ENCODE measurements at regions not wholly inside any gene's neighbourhood (a gene's known extent, or its start where the extent isn't known, plus 50 kb on each side); places are given as distances from the start of the nearest gene placed in this dataset.

GRCh38 chr6:113104951-113105350 is 752.2 kb upstream of the MARCKS start:
- H3K27me3 Mint-ChIP-seq: no peaks in the 10 kb centered on the region
- no peaks in the 10 kb centered on the region for H3K36me3 Mint-ChIP-seq
- Histone ChIP-seq H3K36me3 (ENCODE audit: control insufficient read depth in 2 of 2, extremely low read depth in 1 of 2, insufficient read depth in 1 of 2, low read length in 1 of 2) (no peaks in the 10 kb centered on the region), H3K9me3 (no peaks in the 10 kb centered on the region), H3K27ac (ENCODE audit: low read length) (no peak overlapping the region), H3K4me1 (ENCODE audit: control insufficient read depth in 1 of 2, extremely low read depth in 1 of 2, insufficient read depth in 2 of 2, low read length in 2 of 2) (no peaks in the 10 kb centered on the region), H3K4me3 (ENCODE audit: control insufficient read depth in 1 of 2, extremely low read depth in 1 of 2, low read length in 1 of 2) (no peak overlapping the region), H3K27me3 (replicated peaks in 1 of 2; ENCODE audit: control insufficient read depth in 2 of 2, extremely low read depth in 1 of 2, insufficient read depth in 2 of 2, low read length in 1 of 2) (no peaks in the 10 kb centered on the region)
- ATAC-seq (replicated peaks in 1 of 4) (no peak), DNase-seq (no peak)
- H3K4me1 Mint-ChIP-seq: no peaks in the 10 kb centered on the region
- no CpG with 5 or more reads among the region's 3 CpGs for WGBS (ENCODE audit: insufficient coverage)
- no peak overlapping the region for H3K27ac Mint-ChIP-seq
- no peak overlapping the region for H3K4me3 Mint-ChIP-seq
- H3K9me3 Mint-ChIP-seq: peaks cover 0 to 14% (median 0%) of the 10 kb centered on the region in 3 donors
- CTCF ChIA-PET: no interaction called here
- POLR2A ChIA-PET: no interaction called here

DNA sequence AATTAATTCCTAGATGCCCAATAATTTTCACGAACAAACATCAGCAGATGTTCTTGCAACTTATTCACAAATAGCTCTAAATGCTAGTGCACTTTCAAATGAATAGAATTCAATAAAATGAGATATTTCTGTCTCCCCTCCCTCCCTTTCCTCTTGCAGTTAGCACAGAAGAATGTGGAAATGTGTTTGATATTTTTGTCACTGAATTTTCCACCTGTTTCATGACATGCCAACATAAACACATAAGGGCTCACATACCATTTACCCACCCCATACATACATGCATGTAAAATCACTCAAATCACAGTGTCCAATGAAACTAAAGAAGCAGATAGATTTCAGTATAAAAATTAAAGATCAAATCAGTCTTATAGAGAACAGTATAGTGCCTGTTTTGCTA is 746.9 kb upstream of the MARCKS start:
- DNase-seq: no peak
- Mint-ChIP-seq H3K36me3 (no peaks in the 10 kb centered on the region), H3K27ac (no peak overlapping the region), H3K4me1 (no peaks in the 10 kb centered on the region), H3K27me3 (no peaks in the 10 kb centered on the region), H3K4me3 (no peak overlapping the region), H3K9me3 (peaks cover 2 to 19% (median 18%) of the 10 kb centered on the region in 3 donors)
- Histone ChIP-seq H3K4me1 (ENCODE audit: control insufficient read depth in 1 of 2, extremely low read depth in 1 of 2, insufficient read depth in 2 of 2, low read length in 2 of 2) (no peaks in the 10 kb centered on the region), H3K27ac (ENCODE audit: low read length) (no peak overlapping the region), H3K4me3 (ENCODE audit: control insufficient read depth in 1 of 2, extremely low read depth in 1 of 2, low read length in 1 of 2) (no peak overlapping the region), H3K36me3 (ENCODE audit: control insufficient read depth in 2 of 2, extremely low read depth in 1 of 2, insufficient read depth in 1 of 2, low read length in 1 of 2) (no peaks in the 10 kb centered on the region), H3K27me3 (replicated peaks in 1 of 2; ENCODE audit: control insufficient read depth in 2 of 2, extremely low read depth in 1 of 2, insufficient read depth in 2 of 2, low read length in 1 of 2) (no peaks in the 10 kb centered on the region), H3K9me3 (no peaks in the 10 kb centered on the region)
- ChIA-PET POLR2A (no interaction called here), CTCF (no interaction called here)
- no peak for ATAC-seq (replicated peaks in 1 of 4)
- WGBS (ENCODE audit: insufficient coverage): no CpG with 5 or more reads among the region's 1 CpG

DNA sequence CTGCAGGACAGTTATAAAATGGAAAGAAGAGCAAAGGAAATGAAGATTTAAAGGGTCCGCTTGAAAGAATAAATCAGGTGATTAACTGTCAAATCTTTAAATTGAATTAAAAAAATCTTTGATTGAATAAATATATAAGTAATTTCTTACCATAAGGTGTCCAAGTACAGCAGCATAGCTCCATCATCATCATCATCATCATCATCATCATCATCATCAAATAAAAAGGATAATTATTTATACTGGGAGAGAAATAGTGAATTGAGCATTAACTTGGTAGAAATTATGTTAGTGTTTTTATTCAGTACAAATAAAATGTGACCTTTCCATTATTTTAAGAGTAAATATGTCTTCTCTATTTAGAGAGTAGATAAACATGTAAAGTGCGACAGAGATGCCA is 745.6 kb upstream of the MARCKS start:
- no peak for ATAC-seq (replicated peaks in 1 of 4)
- CTCF ChIA-PET: no interaction called here
- Mint-ChIP-seq H3K27me3 (no peaks in the 10 kb centered on the region), H3K9me3 (peaks cover 2 to 28% (median 12%) of the 10 kb centered on the region in 3 donors), H3K27ac (no peak overlapping the region), H3K36me3 (no peaks in the 10 kb centered on the region), H3K4me1 (no peaks in the 10 kb centered on the region), H3K4me3 (no peak overlapping the region)
- Histone ChIP-seq H3K9me3 (no peaks in the 10 kb centered on the region), H3K36me3 (ENCODE audit: control insufficient read depth in 2 of 2, extremely low read depth in 1 of 2, insufficient read depth in 1 of 2, low read length in 1 of 2) (no peaks in the 10 kb centered on the region), H3K27ac (ENCODE audit: low read length) (no peak overlapping the region), H3K27me3 (replicated peaks in 1 of 2; ENCODE audit: control insufficient read depth in 2 of 2, extremely low read depth in 1 of 2, insufficient read depth in 2 of 2, low read length in 1 of 2) (no peaks in the 10 kb centered on the region), H3K4me1 (ENCODE audit: control insufficient read depth in 1 of 2, extremely low read depth in 1 of 2, insufficient read depth in 2 of 2, low read length in 2 of 2) (no peaks in the 10 kb centered on the region), H3K4me3 (ENCODE audit: control insufficient read depth in 1 of 2, extremely low read depth in 1 of 2, low read length in 1 of 2) (no peak overlapping the region)
- WGBS (ENCODE audit: insufficient coverage): no CpG with 5 or more reads among the region's 2 CpGs
- POLR2A ChIA-PET: no interaction called here
- no peak for DNase-seq

DNA sequence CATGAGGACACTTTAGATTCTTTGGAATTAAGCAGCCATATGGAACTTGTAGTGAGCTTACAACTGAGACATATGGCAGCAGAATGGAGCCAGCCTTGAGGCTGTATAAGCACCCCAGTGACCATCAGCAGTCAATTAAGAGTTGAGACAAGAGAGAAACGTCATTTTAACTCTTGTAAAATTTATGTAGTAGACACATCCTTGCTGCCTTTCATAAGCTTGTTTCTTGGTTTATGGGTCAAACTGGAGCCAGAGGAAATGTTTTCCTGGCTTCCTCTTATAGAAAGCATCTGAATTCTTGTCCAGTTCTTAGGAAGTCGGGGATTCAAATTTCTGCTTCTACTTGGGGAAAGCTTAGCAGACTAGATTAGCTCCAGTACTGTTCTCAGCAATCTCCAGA is 745.1 kb upstream of the MARCKS start:
- no peaks in the 10 kb centered on the region for H3K9me3 ChIP-seq
- H3K36me3 ChIP-seq (ENCODE audit: control insufficient read depth in 2 of 2, extremely low read depth in 1 of 2, insufficient read depth in 1 of 2, low read length in 1 of 2): no peaks in the 10 kb centered on the region
- WGBS (ENCODE audit: insufficient coverage): 86% methylated on average over 1 of the region's 2 CpGs
- Mint-ChIP-seq H3K27ac (no peak overlapping the region), H3K36me3 (no peaks in the 10 kb centered on the region), H3K4me1 (no peaks in the 10 kb centered on the region), H3K4me3 (no peak overlapping the region), H3K9me3 (peaks cover 7 to 31% (median 17%) of the 10 kb centered on the region in 3 donors), H3K27me3 (no peaks in the 10 kb centered on the region)
- ATAC-seq (replicated peaks in 1 of 4): no peak
- no peaks in the 10 kb centered on the region for H3K27me3 ChIP-seq (replicated peaks in 1 of 2; ENCODE audit: control insufficient read depth in 2 of 2, extremely low read depth in 1 of 2, insufficient read depth in 2 of 2, low read length in 1 of 2)
- POLR2A ChIA-PET: no interaction called here
- H3K4me3 ChIP-seq (ENCODE audit: control insufficient read depth in 1 of 2, extremely low read depth in 1 of 2, low read length in 1 of 2): no peak overlapping the region
- CTCF ChIA-PET: no interaction called here
- H3K27ac ChIP-seq (ENCODE audit: low read length): no peak overlapping the region
- H3K4me1 ChIP-seq (ENCODE audit: control insufficient read depth in 1 of 2, extremely low read depth in 1 of 2, insufficient read depth in 2 of 2, low read length in 2 of 2): no peaks in the 10 kb centered on the region
- no peak for DNase-seq

GRCh38 chr6:113115196-113115595 is 741.9 kb upstream of the MARCKS start:
- Mint-ChIP-seq H3K4me1 (no peaks in the 10 kb centered on the region), H3K36me3 (no peaks in the 10 kb centered on the region), H3K27ac (no peak overlapping the region), H3K4me3 (no peak overlapping the region), H3K9me3 (peaks cover 11 to 44% (median 29%) of the 10 kb centered on the region in 3 donors), H3K27me3 (no peaks in the 10 kb centered on the region)
- POLR2A ChIA-PET: no interaction called here
- Histone ChIP-seq H3K27ac (ENCODE audit: low read length) (no peak overlapping the region), H3K27me3 (replicated peaks in 1 of 2; ENCODE audit: control insufficient read depth in 2 of 2, extremely low read depth in 1 of 2, insufficient read depth in 2 of 2, low read length in 1 of 2) (no peaks in the 10 kb centered on the region), H3K36me3 (ENCODE audit: control insufficient read depth in 2 of 2, extremely low read depth in 1 of 2, insufficient read depth in 1 of 2, low read length in 1 of 2) (no peaks in the 10 kb centered on the region), H3K9me3 (no peaks in the 10 kb centered on the region), H3K4me1 (ENCODE audit: control insufficient read depth in 1 of 2, extremely low read depth in 1 of 2, insufficient read depth in 2 of 2, low read length in 2 of 2) (no peaks in the 10 kb centered on the region), H3K4me3 (ENCODE audit: control insufficient read depth in 1 of 2, extremely low read depth in 1 of 2, low read length in 1 of 2) (no peak overlapping the region)
- DNase-seq (no peak), ATAC-seq (replicated peaks in 1 of 4) (no peak)
- CTCF ChIA-PET: no interaction called here
- no CpG with 5 or more reads among the region's 1 CpG for WGBS (ENCODE audit: insufficient coverage)

- no peak for DNase-seq
- CTCF ChIA-PET: no interaction called here
- Mint-ChIP-seq H3K36me3 (no peaks in the 10 kb centered on the region), H3K9me3 (peaks cover 9 to 26% (median 25%) of the 10 kb centered on the region in 3 donors), H3K27me3 (no peaks in the 10 kb centered on the region), H3K4me3 (no peak overlapping the region), H3K27ac (no peak overlapping the region), H3K4me1 (no peaks in the 10 kb centered on the region)
- POLR2A ChIA-PET: no interaction called here
- no peak overlapping the region for H3K4me3 ChIP-seq (ENCODE audit: control insufficient read depth in 1 of 2, extremely low read depth in 1 of 2, low read length in 1 of 2)
- no peaks in the 10 kb centered on the region for H3K4me1 ChIP-seq (ENCODE audit: control insufficient read depth in 1 of 2, extremely low read depth in 1 of 2, insufficient read depth in 2 of 2, low read length in 2 of 2)
- H3K27me3 ChIP-seq (replicated peaks in 1 of 2; ENCODE audit: control insufficient read depth in 2 of 2, extremely low read depth in 1 of 2, insufficient read depth in 2 of 2, low read length in 1 of 2): no peaks in the 10 kb centered on the region
- ATAC-seq (replicated peaks in 1 of 4): no peak
- H3K27ac ChIP-seq (ENCODE audit: low read length): no peak overlapping the region
- H3K36me3 ChIP-seq (ENCODE audit: control insufficient read depth in 2 of 2, extremely low read depth in 1 of 2, insufficient read depth in 1 of 2, low read length in 1 of 2): no peaks in the 10 kb centered on the region
- H3K9me3 ChIP-seq: no peaks in the 10 kb centered on the region
- WGBS (ENCODE audit: insufficient coverage): no CpG with 5 or more reads among the region's 2 CpGs
These were observed 736.9 kb upstream of the MARCKS start for GRCh38 chr6:113120224-113120581.

- ATAC-seq (replicated peaks in 1 of 4): no peak
- H3K27ac Mint-ChIP-seq: no peak overlapping the region
These were observed 736.4 kb upstream of the MARCKS start for GRCh38 chr6:113120582-113121285.

More at GRCh38 chr6:113120582-113121285, 736.4 kb upstream of the MARCKS start:
- H3K4me1 ChIP-seq (ENCODE audit: control insufficient read depth in 1 of 2, extremely low read depth in 1 of 2, insufficient read depth in 2 of 2, low read length in 2 of 2): no peaks in the 10 kb centered on the region
- no peaks in the 10 kb centered on the region for H3K27me3 ChIP-seq (replicated peaks in 1 of 2; ENCODE audit: control insufficient read depth in 2 of 2, extremely low read depth in 1 of 2, insufficient read depth in 2 of 2, low read length in 1 of 2)
- H3K36me3 Mint-ChIP-seq: no peaks in the 10 kb centered on the region
- POLR2A ChIA-PET: no interaction called here
- 24% methylated on average over 6 of the region's 7 CpGs for WGBS (ENCODE audit: insufficient coverage)
- DNase-seq: no peak
- CTCF ChIA-PET: no interaction called here
- no peak overlapping the region for H3K4me3 ChIP-seq (ENCODE audit: control insufficient read depth in 1 of 2, extremely low read depth in 1 of 2, low read length in 1 of 2)
- H3K9me3 ChIP-seq: no peaks in the 10 kb centered on the region
- H3K36me3 ChIP-seq (ENCODE audit: control insufficient read depth in 2 of 2, extremely low read depth in 1 of 2, insufficient read depth in 1 of 2, low read length in 1 of 2): no peaks in the 10 kb centered on the region
- H3K27me3 Mint-ChIP-seq: no peaks in the 10 kb centered on the region
- H3K4me1 Mint-ChIP-seq: no peaks in the 10 kb centered on the region
- peaks cover 9 to 25% (median 20%) of the 10 kb centered on the region in 3 donors for H3K9me3 Mint-ChIP-seq
- no peak overlapping the region for H3K4me3 Mint-ChIP-seq
- no peak overlapping the region for H3K27ac ChIP-seq (ENCODE audit: low read length)
